ENCODE measurements at regions not wholly inside any gene's neighbourhood (a gene's known extent, or its start where the extent isn't known, plus 50 kb on each side); places are given as distances from the start of the nearest gene placed in this dataset.
"Not testable (repeated sequence)": the region's sequence is repeated elsewhere in the genome, so short reads cannot be mapped to it uniquely, and the experiment has no call there.

DNA sequence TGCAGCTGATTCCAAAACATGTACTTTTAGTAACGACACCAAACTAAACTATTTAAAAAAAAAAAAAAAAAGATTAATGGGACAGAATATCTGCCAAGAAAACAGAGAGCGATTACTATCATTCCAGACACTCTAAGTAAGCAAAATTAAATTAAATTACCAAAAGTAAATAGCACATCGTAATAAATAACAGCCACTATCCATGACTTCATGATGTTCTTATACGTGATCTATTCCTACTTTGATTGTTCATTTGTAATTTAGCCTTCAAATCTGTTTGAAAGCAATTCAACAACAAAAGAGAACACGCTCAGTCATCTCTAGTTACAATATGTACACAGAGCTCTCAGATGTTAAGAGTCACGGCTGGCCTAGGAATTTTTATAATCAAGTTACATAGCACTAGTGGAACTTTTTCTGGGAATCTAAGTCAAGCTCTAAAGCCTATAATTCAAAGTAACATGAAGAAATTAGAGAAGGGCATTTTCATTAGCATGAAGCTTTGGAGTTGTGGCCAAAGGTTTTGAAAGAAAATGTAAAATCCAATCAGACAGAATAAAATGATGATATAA is 241.7 kb upstream of the NEBL start:
- H3K4me1 ChIP-seq (ENCODE audit: control insufficient read depth, insufficient read depth, low read length, poor library complexity, severe bottlenecking): no peaks in the 10 kb centered on the region
- no peaks in the 10 kb centered on the region for H3K27me3 ChIP-seq (replicated peaks; ENCODE audit: control insufficient read depth, insufficient read depth, low read length, poor library complexity, severe bottlenecking)
- H3K27ac ChIP-seq (ENCODE audit: insufficient read depth, low read length, poor library complexity, severe bottlenecking): no peak overlapping the region
- H3K4me3 ChIP-seq (ENCODE audit: insufficient read depth, low read depth, low read length, poor library complexity, severe bottlenecking): no peak overlapping the region
- H3K36me3 ChIP-seq (ENCODE audit: control insufficient read depth, insufficient read depth, low read length): no peaks in the 10 kb centered on the region
- no peak for DNase-seq
- H3K9me3 ChIP-seq (ENCODE audit: control insufficient read depth, low read length): no peaks in the 10 kb centered on the region

DNA sequence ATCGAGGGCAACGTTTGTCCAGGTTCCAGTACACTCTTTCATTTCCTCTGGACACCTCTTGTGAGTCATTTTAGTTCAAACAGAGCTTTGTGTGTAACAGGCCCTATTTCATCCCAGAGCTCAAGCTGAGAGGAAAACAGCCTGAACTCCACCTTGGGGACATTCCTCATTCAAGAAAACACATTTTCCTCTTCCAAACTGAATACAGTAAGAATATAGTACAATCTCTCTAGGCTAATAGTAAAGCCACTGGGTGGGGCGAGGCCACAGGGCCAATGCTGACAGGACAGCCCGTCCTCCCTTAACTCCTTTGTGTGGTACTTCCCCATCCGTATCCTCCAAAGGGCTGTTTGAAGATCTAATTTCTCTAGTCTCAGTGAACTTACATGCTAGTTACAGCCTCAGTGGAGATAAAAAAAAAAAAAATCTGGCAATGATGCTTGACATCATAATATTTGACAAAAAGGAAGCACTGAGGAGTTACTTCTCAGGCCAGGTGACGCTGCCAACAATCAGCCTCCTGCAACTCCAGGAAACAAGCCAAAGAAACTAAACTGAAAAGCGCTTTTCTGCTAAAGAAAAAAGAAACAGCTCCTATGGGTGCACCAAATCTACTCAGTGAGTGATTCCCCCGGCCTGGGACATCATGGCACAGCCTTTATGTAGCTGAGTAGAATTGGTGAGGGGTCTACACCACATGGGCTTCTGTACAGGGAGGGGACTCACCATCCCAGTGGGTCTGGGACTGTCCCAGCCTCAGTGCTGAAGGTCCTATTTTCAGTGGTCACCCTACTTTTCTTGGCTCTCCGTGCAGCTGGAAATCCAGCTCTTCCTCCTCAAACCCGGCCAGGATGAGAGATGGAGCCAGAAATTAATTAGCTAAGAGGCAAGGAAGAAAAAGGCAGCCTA is 238.2 kb upstream of the NEBL start:
- H3K27me3 ChIP-seq (replicated peaks; ENCODE audit: control insufficient read depth, insufficient read depth, low read length, poor library complexity, severe bottlenecking): no peaks in the 10 kb centered on the region
- H3K4me1 ChIP-seq (ENCODE audit: control insufficient read depth, insufficient read depth, low read length, poor library complexity, severe bottlenecking): no peaks in the 10 kb centered on the region
- no peak overlapping the region for H3K27ac ChIP-seq (ENCODE audit: insufficient read depth, low read length, poor library complexity, severe bottlenecking)
- no peak overlapping the region for H3K4me3 ChIP-seq (ENCODE audit: insufficient read depth, low read depth, low read length, poor library complexity, severe bottlenecking)
- H3K9me3 ChIP-seq (ENCODE audit: control insufficient read depth, low read length): no peaks in the 10 kb centered on the region
- no peak for DNase-seq
- H3K36me3 ChIP-seq (ENCODE audit: control insufficient read depth, insufficient read depth, low read length): no peaks in the 10 kb centered on the region

DNA sequence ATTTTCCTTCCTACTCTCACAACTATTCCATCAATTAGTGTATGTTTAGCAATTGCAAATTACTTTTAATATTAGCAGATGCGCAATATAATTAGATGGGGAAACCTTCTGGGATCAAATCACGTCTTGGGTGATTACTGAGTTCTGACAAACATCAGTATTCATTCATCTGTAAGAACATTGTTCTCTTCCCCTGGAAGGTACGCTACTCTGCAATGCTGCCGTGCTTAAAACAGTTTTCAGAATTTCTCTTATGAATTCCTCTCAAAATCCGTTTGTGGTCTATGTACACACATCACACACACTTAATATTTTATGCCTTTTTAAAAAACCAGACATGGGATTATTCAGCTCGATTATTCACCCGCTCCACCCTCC is 237.5 kb upstream of the NEBL start:
- DNase-seq: no peak

DNA sequence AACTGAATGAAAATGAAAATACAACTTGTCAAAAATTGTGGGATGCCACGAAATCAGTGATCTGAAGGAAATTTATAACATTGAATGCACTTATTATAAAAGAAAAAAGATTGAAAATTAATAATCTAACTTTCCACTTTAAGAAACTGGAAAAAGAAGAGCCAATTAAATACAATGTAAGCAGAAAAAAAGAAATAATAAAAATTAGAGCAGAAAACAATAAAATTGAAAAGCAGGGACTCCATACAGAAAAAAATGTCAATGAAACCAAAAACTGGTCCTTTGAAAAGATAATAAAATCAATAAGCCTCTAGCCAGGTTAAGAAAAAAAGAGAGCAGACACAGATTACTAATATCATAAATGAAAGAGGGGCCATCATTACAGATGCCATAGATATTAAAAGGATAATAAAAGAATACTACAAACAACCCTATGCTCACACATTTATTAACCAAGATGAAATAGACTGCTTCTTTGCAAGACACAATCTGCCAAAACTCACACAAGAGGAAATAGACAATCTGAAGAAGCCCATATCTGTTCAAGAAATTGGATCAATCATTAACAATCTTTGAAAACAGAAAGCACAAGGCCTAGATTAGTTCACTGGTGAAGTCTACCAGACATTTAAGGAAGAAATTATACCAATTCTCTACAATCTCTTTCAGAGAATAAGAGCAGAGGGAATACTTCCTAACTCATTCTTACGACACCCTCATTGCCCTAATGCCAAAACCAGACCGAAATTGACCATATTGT is 233.8 kb upstream of the NEBL start:
- Histone ChIP-seq H3K4me3 (ENCODE audit: insufficient read depth, low read depth, low read length, poor library complexity, severe bottlenecking) (no peak overlapping the region), H3K9me3 (ENCODE audit: control insufficient read depth, low read length) (no peaks in the 10 kb centered on the region), H3K36me3 (ENCODE audit: control insufficient read depth, insufficient read depth, low read length) (no peaks in the 10 kb centered on the region), H3K4me1 (ENCODE audit: control insufficient read depth, insufficient read depth, low read length, poor library complexity, severe bottlenecking) (no peaks in the 10 kb centered on the region), H3K27me3 (replicated peaks; ENCODE audit: control insufficient read depth, insufficient read depth, low read length, poor library complexity, severe bottlenecking) (no peaks in the 10 kb centered on the region), H3K27ac (ENCODE audit: insufficient read depth, low read length, poor library complexity, severe bottlenecking) (no peak overlapping the region)
- DNase-seq: no peak

More for the DNA sequence above, 237.5 kb upstream of the NEBL start:
- Histone ChIP-seq H3K27me3 (replicated peaks; ENCODE audit: control insufficient read depth, insufficient read depth, low read length, poor library complexity, severe bottlenecking) (no peaks in the 10 kb centered on the region), H3K4me3 (ENCODE audit: insufficient read depth, low read depth, low read length, poor library complexity, severe bottlenecking) (no peak overlapping the region), H3K36me3 (ENCODE audit: control insufficient read depth, insufficient read depth, low read length) (no peaks in the 10 kb centered on the region), H3K4me1 (ENCODE audit: control insufficient read depth, insufficient read depth, low read length, poor library complexity, severe bottlenecking) (no peaks in the 10 kb centered on the region), H3K27ac (ENCODE audit: insufficient read depth, low read length, poor library complexity, severe bottlenecking) (no peak overlapping the region), H3K9me3 (ENCODE audit: control insufficient read depth, low read length) (no peaks in the 10 kb centered on the region)

DNA sequence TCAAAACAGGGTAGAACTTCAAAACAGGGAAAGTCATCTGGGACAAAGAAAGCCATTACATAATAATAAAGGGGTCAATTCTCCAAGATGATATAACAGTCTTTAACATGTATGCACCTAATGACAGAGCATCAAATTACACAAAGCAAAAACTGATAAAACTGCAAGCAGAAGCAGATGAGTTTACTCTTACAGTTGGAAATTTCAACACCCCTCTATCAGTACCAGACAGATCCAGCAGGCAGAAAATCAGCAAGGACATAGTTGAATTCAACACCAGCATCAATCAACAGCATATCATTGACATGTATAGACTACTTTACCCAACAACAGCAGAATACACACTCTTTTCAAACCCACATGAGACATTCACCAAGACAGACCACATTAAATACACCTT is 233.0 kb upstream of the NEBL start:
- Histone ChIP-seq H3K4me1 (ENCODE audit: control insufficient read depth, insufficient read depth, low read length, poor library complexity, severe bottlenecking) (no peaks in the 10 kb centered on the region), H3K27ac (ENCODE audit: insufficient read depth, low read length, poor library complexity, severe bottlenecking) (no peak overlapping the region), H3K9me3 (ENCODE audit: control insufficient read depth, low read length) (no peaks in the 10 kb centered on the region), H3K36me3 (ENCODE audit: control insufficient read depth, insufficient read depth, low read length) (no peaks in the 10 kb centered on the region), H3K4me3 (ENCODE audit: insufficient read depth, low read depth, low read length, poor library complexity, severe bottlenecking) (no peak overlapping the region), H3K27me3 (replicated peaks; ENCODE audit: control insufficient read depth, insufficient read depth, low read length, poor library complexity, severe bottlenecking) (no peaks in the 10 kb centered on the region)
- DNase-seq: no peak

DNA sequence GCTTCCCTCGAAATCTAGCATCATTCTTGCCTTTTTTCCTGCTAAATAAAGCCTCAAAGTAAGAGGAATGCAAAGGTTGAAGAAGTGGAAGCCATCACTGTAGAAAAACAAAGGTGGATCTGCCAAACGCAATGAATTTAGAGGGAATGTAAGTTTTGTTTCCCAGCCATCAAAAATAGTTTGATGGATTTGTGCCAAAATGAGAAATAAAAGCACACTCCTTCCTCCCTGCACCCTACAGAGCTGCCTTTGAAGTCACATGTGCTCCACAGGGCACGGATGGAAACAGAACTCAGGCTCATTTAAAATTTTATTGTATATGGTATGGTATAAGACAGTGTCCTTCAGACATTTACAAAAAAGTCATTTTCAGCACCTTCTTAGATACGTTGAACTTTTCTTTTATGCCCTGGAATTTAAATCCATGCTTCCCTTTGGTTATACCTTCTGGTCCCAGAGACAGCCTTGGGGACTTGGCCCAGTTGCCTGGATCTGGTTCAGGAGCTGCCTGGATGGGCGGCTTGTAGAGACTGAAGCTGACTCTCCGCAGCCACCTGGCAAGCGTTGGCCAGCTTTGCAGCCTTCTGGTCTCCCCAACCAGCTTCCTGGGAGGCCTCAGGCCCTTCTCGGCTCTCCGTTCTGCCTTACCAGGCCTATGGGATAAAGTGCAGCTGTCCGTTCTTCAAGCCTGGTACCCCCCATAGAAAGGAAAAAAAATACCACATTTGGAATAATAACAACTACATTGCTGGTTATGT is 228.5 kb upstream of the NEBL start:
- Histone ChIP-seq H3K4me1 (ENCODE audit: control insufficient read depth, insufficient read depth, low read length, poor library complexity, severe bottlenecking) (no peaks in the 10 kb centered on the region), H3K9me3 (ENCODE audit: control insufficient read depth, low read length) (no peaks in the 10 kb centered on the region), H3K27ac (ENCODE audit: insufficient read depth, low read length, poor library complexity, severe bottlenecking) (no peak overlapping the region), H3K27me3 (replicated peaks; ENCODE audit: control insufficient read depth, insufficient read depth, low read length, poor library complexity, severe bottlenecking) (no peaks in the 10 kb centered on the region), H3K36me3 (ENCODE audit: control insufficient read depth, insufficient read depth, low read length) (no peaks in the 10 kb centered on the region), H3K4me3 (ENCODE audit: insufficient read depth, low read depth, low read length, poor library complexity, severe bottlenecking) (no peak overlapping the region)
- DNase-seq: no peak

DNA sequence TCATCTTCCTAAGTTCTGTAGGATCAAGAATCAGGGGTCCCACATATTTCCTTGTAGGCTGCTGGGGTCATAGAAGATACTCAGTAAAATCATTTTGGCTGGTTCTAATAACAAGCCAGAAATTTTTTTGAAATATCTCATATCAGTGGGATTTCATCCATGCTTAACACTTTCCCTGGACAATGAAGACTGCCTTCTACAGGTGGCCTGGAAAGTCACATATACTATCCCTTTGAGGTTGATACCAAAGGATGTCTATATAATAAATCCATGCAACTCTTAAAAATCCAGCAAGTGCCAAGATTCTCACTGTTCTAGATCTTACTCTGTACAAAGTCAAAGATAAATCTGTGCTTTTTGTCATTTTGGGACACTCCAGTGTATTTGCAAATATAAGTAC is 225.8 kb upstream of the NEBL start:
- no peak overlapping the region for H3K27ac ChIP-seq (ENCODE audit: insufficient read depth, low read length, poor library complexity, severe bottlenecking)
- H3K27me3 ChIP-seq (replicated peaks; ENCODE audit: control insufficient read depth, insufficient read depth, low read length, poor library complexity, severe bottlenecking): no peaks in the 10 kb centered on the region
- DNase-seq: no peak
- H3K4me1 ChIP-seq (ENCODE audit: control insufficient read depth, insufficient read depth, low read length, poor library complexity, severe bottlenecking): no peaks in the 10 kb centered on the region
- no peaks in the 10 kb centered on the region for H3K36me3 ChIP-seq (ENCODE audit: control insufficient read depth, insufficient read depth, low read length)
- no peak overlapping the region for H3K4me3 ChIP-seq (ENCODE audit: insufficient read depth, low read depth, low read length, poor library complexity, severe bottlenecking)
- no peaks in the 10 kb centered on the region for H3K9me3 ChIP-seq (ENCODE audit: control insufficient read depth, low read length)

DNA sequence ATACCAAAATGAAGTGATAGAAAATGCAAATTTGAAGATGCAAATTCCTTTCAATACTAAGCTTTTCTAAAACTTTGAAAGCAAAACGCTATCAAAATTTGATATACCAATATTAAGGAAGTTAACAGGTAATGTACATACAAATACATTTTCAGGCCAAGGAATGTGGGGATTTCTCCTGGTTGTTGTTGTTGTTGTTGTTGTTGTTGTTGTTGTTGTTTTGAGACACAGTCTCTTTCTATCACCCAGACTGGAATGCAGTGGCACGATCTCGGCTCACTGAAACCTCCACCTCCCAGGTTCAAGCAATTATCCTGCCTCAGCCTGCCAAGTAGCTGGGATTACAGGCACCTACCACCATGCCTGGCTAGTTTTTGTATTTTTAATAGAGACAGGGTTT is 224.7 kb upstream of the NEBL start:
- H3K27ac ChIP-seq (ENCODE audit: insufficient read depth, low read length, poor library complexity, severe bottlenecking); H3K4me1 ChIP-seq (ENCODE audit: control insufficient read depth, insufficient read depth, low read length, poor library complexity, severe bottlenecking); H3K9me3 ChIP-seq (ENCODE audit: control insufficient read depth, low read length); H3K4me3 ChIP-seq (ENCODE audit: insufficient read depth, low read depth, low read length, poor library complexity, severe bottlenecking); H3K36me3 ChIP-seq (ENCODE audit: control insufficient read depth, insufficient read depth, low read length); DNase-seq; H3K27me3 ChIP-seq (replicated peaks; ENCODE audit: control insufficient read depth, insufficient read depth, low read length, poor library complexity, severe bottlenecking): not testable (repeated sequence)

DNA sequence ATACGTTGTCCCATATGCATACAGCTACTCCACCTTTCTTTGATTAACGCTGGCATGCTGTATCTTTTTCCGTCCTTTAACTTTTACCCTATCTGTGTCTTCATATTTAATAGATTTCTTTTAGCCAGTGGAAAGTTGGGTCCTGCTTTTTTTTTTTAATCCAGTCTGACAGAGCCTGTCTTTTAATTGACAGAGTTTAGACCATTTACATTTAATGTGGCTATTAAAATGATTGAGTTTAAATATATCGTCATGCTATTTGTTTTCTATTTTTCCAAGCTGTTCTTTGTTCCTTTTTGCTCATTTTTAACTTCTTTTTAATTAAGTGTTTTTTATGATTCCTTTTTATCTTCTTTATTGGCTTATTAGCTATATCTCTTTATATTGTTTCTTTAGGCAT is 217.6 kb upstream of the NEBL start:
- no peak for DNase-seq
- no peaks in the 10 kb centered on the region for H3K36me3 ChIP-seq (ENCODE audit: control insufficient read depth, insufficient read depth, low read length)
- H3K4me1 ChIP-seq (ENCODE audit: control insufficient read depth, insufficient read depth, low read length, poor library complexity, severe bottlenecking): no peaks in the 10 kb centered on the region
- H3K4me3 ChIP-seq (ENCODE audit: insufficient read depth, low read depth, low read length, poor library complexity, severe bottlenecking): no peak overlapping the region
- H3K9me3 ChIP-seq (ENCODE audit: control insufficient read depth, low read length): no peaks in the 10 kb centered on the region
- no peaks in the 10 kb centered on the region for H3K27me3 ChIP-seq (replicated peaks; ENCODE audit: control insufficient read depth, insufficient read depth, low read length, poor library complexity, severe bottlenecking)
- no peak overlapping the region for H3K27ac ChIP-seq (ENCODE audit: insufficient read depth, low read length, poor library complexity, severe bottlenecking)
